Mucosa of rectum (tissue), 2 donors: ENCODE measurements at regions not wholly inside any gene's neighbourhood (a gene's known extent, or its start where the extent isn't known, plus 50 kb on each side); places are given as distances from the start of the nearest gene placed in this dataset.
"Not testable (repeated sequence)": the region's sequence is repeated elsewhere in the genome, so short reads cannot be mapped to it uniquely, and the experiment has no call there.

Experiments used
- H3K27ac ChIP-seq, 2 donors: one replicate each; pipeline ENCODE4 v1.7.0; 2013; ENCODE audit warnings: inconsistent platforms in 2 of 2, low read depth in 2 of 2, low read length in 2 of 2
- H3K27me3 ChIP-seq, 2 donors: one replicate each; pipeline ENCODE4 v1.7.0; 2013; ENCODE audit warnings: low read length in 2 of 2; ENCODE audit not compliant: control insufficient read depth in 2 of 2, insufficient read depth in 2 of 2
- H3K36me3 ChIP-seq, 2 donors: one replicate each; pipeline ENCODE4 v1.7.0; 2013; ENCODE audit warnings: low read length in 2 of 2; ENCODE audit not compliant: control insufficient read depth in 2 of 2, insufficient read depth in 2 of 2
- H3K4me1 ChIP-seq, 2 donors: one replicate each; pipeline ENCODE4 v1.7.0; 2013; ENCODE audit warnings: low read length in 2 of 2, mild to moderate bottlenecking in 1 of 2; ENCODE audit not compliant: control insufficient read depth in 2 of 2, insufficient read depth in 2 of 2
- H3K4me3 ChIP-seq, 2 donors: one replicate each; pipeline ENCODE4 v1.7.0; 2013; ENCODE audit warnings: low read length in 2 of 2
- H3K9ac ChIP-seq, 2 donors: one replicate each; pipeline ENCODE4 v1.7.0; 2013; ENCODE audit warnings: low read length in 2 of 2, low read depth in 1 of 2, mild to moderate bottlenecking in 1 of 2
- H3K9me3 ChIP-seq, 2 donors: one replicate each; pipeline ENCODE4 v1.7.0; 2013; ENCODE audit warnings: low read length in 2 of 2; ENCODE audit not compliant: control insufficient read depth in 2 of 2
- donor health status: healthy.
- donor health status: Normal muscosa, but diverticular disease.

- Histone ChIP-seq H3K27ac (peak overlapping the region in 1 of 2 donors; percentile 14), H3K36me3 (no peaks in the 10 kb centered on the region), H3K9me3 (no peaks in the 10 kb centered on the region), H3K4me1 (peaks cover 3 to 17% of the 10 kb centered on the region in 2 donors), H3K9ac (no peak overlapping the region), H3K4me3 (no peak overlapping the region), H3K27me3 (no peaks in the 10 kb centered on the region)
Observed at GRCh38 chr13:73162912-73163911, 104.4 kb downstream of the KLF5 start.

GRCh38 chr13:73160371-73161031 is 101.7 kb downstream of the KLF5 start:
- H3K4me3 ChIP-seq, H3K4me1 ChIP-seq, H3K9me3 ChIP-seq, H3K36me3 ChIP-seq, H3K27me3 ChIP-seq, H3K9ac ChIP-seq, H3K27ac ChIP-seq: not testable (repeated sequence)

- H3K9me3 ChIP-seq = no peaks in the 10 kb centered on the region
- H3K4me3 ChIP-seq = no peak overlapping the region
- H3K27me3 ChIP-seq = no peaks in the 10 kb centered on the region
- H3K36me3 ChIP-seq = no peaks in the 10 kb centered on the region
- no peak overlapping the region for H3K9ac ChIP-seq
- H3K4me1 ChIP-seq = peaks cover 1 to 5% of the 10 kb centered on the region in 2 donors
- no peak overlapping the region for H3K27ac ChIP-seq
Observed at GRCh38 chr13:73158851-73159250, 100.0 kb downstream of the KLF5 start.

- Histone ChIP-seq H3K36me3 (no peaks in the 10 kb centered on the region), H3K4me1 (no peaks in the 10 kb centered on the region), H3K27me3 (no peaks in the 10 kb centered on the region), H3K9ac (no peak overlapping the region), H3K4me3 (no peak overlapping the region), H3K27ac (no peak overlapping the region), H3K9me3 (no peaks in the 10 kb centered on the region)
Observed at GRCh38 chr13:73157031-73157430, 98.2 kb downstream of the KLF5 start.

- Histone ChIP-seq H3K36me3 (no peaks in the 10 kb centered on the region), H3K9ac (no peak overlapping the region), H3K27ac (no peak overlapping the region), H3K27me3 (no peaks in the 10 kb centered on the region), H3K4me3 (no peak overlapping the region), H3K9me3 (no peaks in the 10 kb centered on the region), H3K4me1 (peaks cover under 1 to 4% of the 10 kb centered on the region in 2 donors)
Observed at GRCh38 chr13:73146707-73147106, 87.9 kb downstream of the KLF5 start.

GRCh38 chr13:73142071-73142470 is 83.3 kb downstream of the KLF5 start:
- Histone ChIP-seq H3K9ac (no peak overlapping the region), H3K36me3 (no peaks in the 10 kb centered on the region), H3K4me3 (no peak overlapping the region), H3K27me3 (no peaks in the 10 kb centered on the region), H3K9me3 (no peaks in the 10 kb centered on the region), H3K4me1 (peaks cover 17 to 34% of the 10 kb centered on the region in 2 donors), H3K27ac (no peak overlapping the region)

- Histone ChIP-seq H3K27me3 (no peaks in the 10 kb centered on the region), H3K4me3 (peak overlapping the region in 1 of 2 donors; percentile 39), H3K36me3 (no peaks in the 10 kb centered on the region), H3K9ac (peak overlapping the region in 1 of 2 donors; percentile 28), H3K4me1 (peaks cover 19 to 38% of the 10 kb centered on the region in 2 donors), H3K27ac (peak overlapping the region in 1 of 2 donors; percentile 35), H3K9me3 (no peaks in the 10 kb centered on the region)
Observed at GRCh38 chr13:73141292-73141771, 82.5 kb downstream of the KLF5 start.

GRCh38 chr13:73140801-73141200 is 82.0 kb downstream of the KLF5 start:
- Histone ChIP-seq H3K9ac (no peak overlapping the region), H3K4me3 (no peak overlapping the region), H3K4me1 (peaks cover 19 to 38% of the 10 kb centered on the region in 2 donors), H3K9me3 (no peaks in the 10 kb centered on the region), H3K27ac (peak overlapping the region in 1 of 2 donors; percentile 35), H3K36me3 (no peaks in the 10 kb centered on the region), H3K27me3 (no peaks in the 10 kb centered on the region)

- peak overlapping the region; percentile 56 to 63 for H3K9ac ChIP-seq
- no peaks in the 10 kb centered on the region for H3K36me3 ChIP-seq
- peak overlapping the region; percentile 44 to 57 for H3K4me3 ChIP-seq
- no peaks in the 10 kb centered on the region for H3K9me3 ChIP-seq
- no peaks in the 10 kb centered on the region for H3K27me3 ChIP-seq
- H3K27ac ChIP-seq = peak overlapping the region; percentile 83 to 88
- H3K4me1 ChIP-seq = peaks cover 21 to 40% of the 10 kb centered on the region in 2 donors
Observed at GRCh38 chr13:73138638-73139491, 80.1 kb downstream of the KLF5 start.
